22Rv1 (cell line): ENCODE measurements at regions not wholly inside any gene's neighbourhood (a gene's known extent, or its start where the extent isn't known, plus 50 kb on each side); places are given as distances from the start of the nearest gene placed in this dataset.

Experiments
- CTCF ChIP-seq: fragments of 450-650 bp; IDR thresholded peaks from 2 replicates; pipeline ENCODE4 v1.5.1; 2017; ENCODE audit warnings: mild to moderate bottlenecking
- ZFX ChIP-seq: fragments of 450-650 bp; IDR thresholded peaks from 2 replicates; pipeline ENCODE4 v1.6.1; 2017; ENCODE audit warnings: antibody characterized with exemption, borderline replicate concordance

- no peak for TF ChIP-seq CTCF
- no peak for TF ChIP-seq ZFX
These were observed 132.1 kb upstream of the SERPINE2 start for GRCh38 chr2:224171226-224171625.
